H9 (cell line): ENCODE measurements at regions not wholly inside any gene's neighbourhood (a gene's known extent, or its start where the extent isn't known, plus 50 kb on each side); places are given as distances from the start of the nearest gene placed in this dataset.

Experiments
- DNase-seq: peaks from one replicate; pipeline ENCODE4 v3.0.0-alpha.2; 2017
- H2AFZ ChIP-seq: one replicate; pipeline ENCODE4 v1.6.1; 2013; ENCODE audit warnings: mild to moderate bottlenecking, low read length, control low read depth, moderate library complexity
- H2AK5ac ChIP-seq: 2 replicates; pipeline ENCODE4 v1.6.1; 2013; ENCODE audit warnings: low read length, control low read depth, mixed read lengths; ENCODE audit not compliant: insufficient read length
- H2BK120ac ChIP-seq: one replicate; pipeline ENCODE4 v1.6.1; 2013; ENCODE audit warnings: low read depth, mild to moderate bottlenecking, low read length, control low read depth, inconsistent platforms; ENCODE audit not compliant: poor library complexity, severe bottlenecking
- H2BK12ac ChIP-seq: 2 replicates; pipeline ENCODE4 v1.6.1; 2013; ENCODE audit warnings: low read length, control low read depth, mixed read lengths, low read depth; ENCODE audit not compliant: insufficient read length
- H2BK15ac ChIP-seq: 2 replicates; pipeline ENCODE4 v1.6.1; 2013; ENCODE audit warnings: low read depth, low read length, control low read depth
- H2BK20ac ChIP-seq: one replicate; pipeline ENCODE4 v1.6.1; 2013; ENCODE audit warnings: low read depth, mild to moderate bottlenecking, low read length, control low read depth, inconsistent platforms; ENCODE audit not compliant: poor library complexity, severe bottlenecking
- H2BK5ac ChIP-seq: 2 replicates; pipeline ENCODE4 v1.6.1; 2013; ENCODE audit warnings: low read length, control low read depth, mixed read lengths; ENCODE audit not compliant: insufficient read length
- H3K14ac ChIP-seq: 2 replicates; pipeline ENCODE4 v1.6.1; 2013; ENCODE audit warnings: low read length, control low read depth; ENCODE audit not compliant: insufficient read depth
- H3K18ac ChIP-seq: 2 replicates; pipeline ENCODE4 v1.6.1; 2013; ENCODE audit warnings: low read depth, mild to moderate bottlenecking, mixed read lengths, low read length, control low read depth; ENCODE audit not compliant: insufficient read length
- H3K23ac ChIP-seq: 2 replicates; pipeline ENCODE4 v1.6.1; 2013; ENCODE audit warnings: low read length, control low read depth, mixed read lengths, low read depth; ENCODE audit not compliant: insufficient read length
- H3K23me2 ChIP-seq: 2 replicates; pipeline ENCODE4 v1.6.1; 2013; ENCODE audit warnings: low read depth, mild to moderate bottlenecking, mixed read lengths, low read length, control low read depth; ENCODE audit not compliant: insufficient read length, poor library complexity, severe bottlenecking
- H3K27ac ChIP-seq: 2 replicates; pipeline ENCODE4 v1.5.1; 2013; ENCODE audit warnings: low read length, control low read depth, mixed read lengths, low read depth; ENCODE audit not compliant: insufficient read length
- H3K27me3 ChIP-seq: 2 replicates; pipeline ENCODE4 v1.6.1; 2013; ENCODE audit warnings: low read length, control low read depth, inconsistent platforms; ENCODE audit not compliant: insufficient read depth
- H3K4ac ChIP-seq: 2 replicates; pipeline ENCODE4 v1.6.1; 2013; ENCODE audit warnings: low read depth, mild to moderate bottlenecking, control low read depth, inconsistent platforms, low read length, moderate library complexity
- H3K4me1 ChIP-seq: 2 replicates; pipeline ENCODE4 v1.6.1; 2013; ENCODE audit warnings: low read length, control low read depth, inconsistent platforms; ENCODE audit not compliant: insufficient read depth
- H3K4me2 ChIP-seq: 2 replicates; pipeline ENCODE4 v1.6.1; 2013; ENCODE audit warnings: low read length, control low read depth, mixed read lengths; ENCODE audit not compliant: insufficient read length, insufficient read depth
- H3K56ac ChIP-seq: 2 replicates; pipeline ENCODE4 v1.6.1; 2013; ENCODE audit warnings: low read depth, mild to moderate bottlenecking, mixed read lengths, low read length, control low read depth; ENCODE audit not compliant: insufficient read length
- H3K79me1 ChIP-seq: 2 replicates; pipeline ENCODE4 v1.6.1; 2013; ENCODE audit warnings: low read depth, mild to moderate bottlenecking, moderate library complexity, low read length, control low read depth, inconsistent platforms; ENCODE audit not compliant: insufficient read depth, poor library complexity, severe bottlenecking
- H3K79me2 ChIP-seq: 2 replicates; pipeline ENCODE4 v1.6.1; 2013; ENCODE audit warnings: low read length, control low read depth, inconsistent platforms; ENCODE audit not compliant: insufficient read depth
- H3K9ac ChIP-seq: 2 replicates; pipeline ENCODE4 v1.6.1; 2013; ENCODE audit warnings: low read length, control low read depth, mixed read lengths; ENCODE audit not compliant: insufficient read length; ENCODE audit errors: extremely low read depth
- H3K9me3 ChIP-seq: one replicate; pipeline ENCODE4 v1.6.1; 2013; ENCODE audit warnings: low read depth, low read length, inconsistent platforms; ENCODE audit not compliant: control insufficient read depth
- H3T11ph ChIP-seq: one replicate; pipeline ENCODE4 v1.6.1; 2013; ENCODE audit warnings: mild to moderate bottlenecking, low read length, control low read depth, inconsistent platforms
- H4K20me1 ChIP-seq: one replicate; pipeline ENCODE4 v1.6.1; 2013; ENCODE audit not compliant: control insufficient read depth, insufficient read length, insufficient read depth
- H4K5ac ChIP-seq: 2 replicates; pipeline ENCODE4 v1.6.1; 2013; ENCODE audit warnings: low read depth, mild to moderate bottlenecking, mixed read lengths, low read length, control low read depth; ENCODE audit not compliant: insufficient read length
- H4K8ac ChIP-seq: replicated peaks from 2 replicates; pipeline ENCODE4 v1.6.1; 2013; ENCODE audit warnings: low read length, control low read depth, mixed read lengths, low read depth; ENCODE audit not compliant: insufficient read length
- H4K91ac ChIP-seq: 2 replicates; pipeline ENCODE4 v1.6.1; 2013; ENCODE audit warnings: low read depth, mild to moderate bottlenecking, moderate library complexity, mixed read lengths, low read length, control low read depth; ENCODE audit not compliant: insufficient read length
- H3K27ac Mint-ChIP-seq, 3 experiments: 2 replicates in 2 of 3; 3 replicates in 1 of 3; pipeline ENCODE4 v1.8.0; 2020 to 2021; ENCODE audit warnings: mixed read lengths in 3 of 3, mild to moderate bottlenecking in 1 of 3, moderate library complexity in 1 of 3
- H3K27me3 Mint-ChIP-seq: 2 replicates; pipeline ENCODE4 v1.8.0; 2021; ENCODE audit warnings: low read depth, mild to moderate bottlenecking, moderate library complexity, mixed read lengths
- H3K36me3 Mint-ChIP-seq, 3 experiments: 2 replicates in 2 of 3; 3 replicates in 1 of 3; pipeline ENCODE4 v1.8.0; 2020 to 2021; ENCODE audit warnings: low read depth in 3 of 3, mixed read lengths in 3 of 3; ENCODE audit not compliant: insufficient read depth in 1 of 3
- H3K4me1 Mint-ChIP-seq, 2 experiments: 2 replicates each; pipeline ENCODE4 v1.8.0; 2020; ENCODE audit warnings: mixed read lengths in 2 of 2
- H3K4me3 Mint-ChIP-seq, 2 experiments: 2 replicates in 1 of 2; 3 replicates in 1 of 2; pipeline ENCODE4 v1.8.0; 2020 to 2021; ENCODE audit warnings: mild to moderate bottlenecking in 2 of 2, mixed read lengths in 2 of 2, moderate library complexity in 1 of 2
- H3K9me3 Mint-ChIP-seq, 2 experiments: 2 replicates in 1 of 2; 3 replicates in 1 of 2; pipeline ENCODE4 v1.8.0; 2020; ENCODE audit warnings: mild to moderate bottlenecking in 2 of 2, mixed read lengths in 2 of 2, moderate library complexity in 1 of 2
- CTCF ChIP-seq: fragments of 200-600 bp; sonication (generic); conservative IDR thresholded peaks from 3 replicates; pipeline ENCODE4 v1.8.0; 2021; ENCODE audit warnings: antibody characterized with exemption, mild to moderate bottlenecking
- WGBS: extraction: QIAGEN DNeasy Blood & Tissue Kit; methylation state at CpG from one replicate; pipeline ENCODE4 v1.1.7; 2013; ENCODE audit warnings: missing lambda C conversion rate, low lambda C conversion rate, mixed read lengths; ENCODE audit not compliant: insufficient read length; ENCODE audit errors: extremely low coverage; 5-methylcytosine and 5-hydroxymethylcytosine counted together

DNA sequence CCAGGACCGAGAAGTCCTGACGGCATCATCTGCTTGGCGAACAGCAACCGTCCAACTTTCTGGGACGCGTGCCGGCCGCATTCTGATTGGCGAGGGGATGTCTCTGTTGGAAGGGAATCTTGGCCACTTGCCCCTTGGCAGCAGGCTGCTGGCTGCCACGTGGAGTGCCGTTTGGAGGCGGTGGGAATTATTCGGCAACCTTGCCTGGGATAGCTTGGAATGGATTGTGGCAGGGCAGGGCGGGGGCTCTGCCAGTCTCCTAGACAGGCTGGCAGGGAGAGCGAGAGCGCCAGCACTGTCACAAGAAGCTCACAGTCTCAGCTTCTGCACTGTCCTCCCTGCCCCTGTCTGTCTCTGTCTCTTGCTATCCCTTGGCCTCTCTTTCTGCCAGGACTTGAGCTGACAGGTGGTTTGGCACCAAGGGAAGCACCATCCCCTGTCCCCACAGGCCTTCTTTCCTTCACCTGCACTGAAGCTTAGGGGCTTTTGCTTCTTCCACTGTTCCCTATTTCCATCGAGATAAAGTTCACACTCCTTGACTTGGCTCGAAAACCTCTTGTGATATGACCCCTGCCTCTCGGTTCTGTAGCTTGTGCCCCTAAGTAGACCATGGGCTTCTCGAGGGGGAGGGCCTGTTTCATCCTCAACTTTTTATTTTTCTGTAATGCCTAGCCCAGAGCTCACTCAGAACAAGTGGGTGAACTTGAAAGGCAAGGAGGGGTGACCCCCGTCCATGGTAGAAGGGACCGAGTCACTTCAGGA, 201.9 kb downstream of the PHETA1 start:
- Histone ChIP-seq H3K18ac (no peak overlapping the region), H2AK5ac (no peak overlapping the region), H2BK20ac (no peak overlapping the region), H4K8ac (no peak overlapping the region), H3K4me1 (no peaks in the 10 kb centered on the region), H2AFZ (no peak overlapping the region), H3K9ac (no peak overlapping the region), H3K79me1 (no peaks in the 10 kb centered on the region), H3T11ph (no peak overlapping the region), H2BK120ac (no peak overlapping the region), H4K5ac (no peak overlapping the region), H2BK12ac (no peak overlapping the region), H3K56ac (no peak overlapping the region), H2BK5ac (no peak overlapping the region), H2BK15ac (no peak overlapping the region), H3K14ac (0 out of 2 replicates have a peak overlapping the region, but pooled peaks have one; percentile 1), H3K27me3 (no peaks in the 10 kb centered on the region), H3K9me3 (no peaks in the 10 kb centered on the region), H3K23ac (no peak overlapping the region), H3K79me2 (peaks cover 2% of the 10 kb centered on the region; the same call in 1 of the 2 replicates), H3K23me2 (no peaks in the 10 kb centered on the region), H4K91ac (no peak overlapping the region), H4K20me1 (no peaks in the 10 kb centered on the region), H3K4ac (no peak overlapping the region), H3K27ac (no peak overlapping the region), H3K4me2 (no peak overlapping the region)
- H3K27me3 Mint-ChIP-seq: no peaks in the 10 kb centered on the region; the same call in none of the 2 replicates
- TF ChIP-seq CTCF: no peak
- no peak overlapping the region for H3K27ac Mint-ChIP-seq
- DNase-seq: no peak
- no peaks in the 10 kb centered on the region for H3K36me3 Mint-ChIP-seq
- H3K9me3 Mint-ChIP-seq: no peaks in the 10 kb centered on the region
- H3K4me3 Mint-ChIP-seq: no peak overlapping the region
- peaks cover 6 to 12% of the 10 kb centered on the region in 2 experiments; a peak in 3 of 4 replicates for H3K4me1 Mint-ChIP-seq
- WGBS: no CpG with 5 or more reads among the region's 22 CpGs
